GM12873 (cell line): ENCODE measurements at regions not wholly inside any gene's neighbourhood (a gene's known extent, or its start where the extent isn't known, plus 50 kb on each side); places are given as distances from the start of the nearest gene placed in this dataset.

Experiments
- TF ChIP-seq, protein P1 (sequence below): IDR thresholded peaks from 2 replicates; pipeline ENCODE4 v1.5.1; 2012; ENCODE audit warnings: low read depth, mild to moderate bottlenecking, moderate library complexity, low read length, control low read depth; ENCODE audit not compliant: insufficient read depth; ENCODE audit errors: missing control alignments

DNA sequence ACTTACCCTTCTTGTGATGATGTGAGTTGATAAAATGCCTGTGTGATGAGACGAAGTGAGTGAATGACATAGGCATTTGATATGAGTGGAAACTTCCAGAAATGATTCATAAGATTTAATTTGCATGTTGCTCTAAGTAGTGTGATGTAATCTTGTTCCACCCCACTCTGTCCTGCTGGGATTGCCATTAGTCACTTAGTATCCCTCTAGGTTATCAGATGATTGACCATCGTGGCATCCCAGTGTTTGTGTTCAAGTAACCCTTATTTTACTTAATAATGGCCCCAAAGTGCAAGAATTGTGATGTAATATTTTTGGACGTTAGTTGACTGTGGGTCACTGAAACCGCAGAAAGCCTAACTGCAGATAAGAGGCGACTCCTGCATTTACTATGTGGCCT, 214.4 kb upstream of the DIO2 start:
- TF ChIP-seq, protein P1, sequence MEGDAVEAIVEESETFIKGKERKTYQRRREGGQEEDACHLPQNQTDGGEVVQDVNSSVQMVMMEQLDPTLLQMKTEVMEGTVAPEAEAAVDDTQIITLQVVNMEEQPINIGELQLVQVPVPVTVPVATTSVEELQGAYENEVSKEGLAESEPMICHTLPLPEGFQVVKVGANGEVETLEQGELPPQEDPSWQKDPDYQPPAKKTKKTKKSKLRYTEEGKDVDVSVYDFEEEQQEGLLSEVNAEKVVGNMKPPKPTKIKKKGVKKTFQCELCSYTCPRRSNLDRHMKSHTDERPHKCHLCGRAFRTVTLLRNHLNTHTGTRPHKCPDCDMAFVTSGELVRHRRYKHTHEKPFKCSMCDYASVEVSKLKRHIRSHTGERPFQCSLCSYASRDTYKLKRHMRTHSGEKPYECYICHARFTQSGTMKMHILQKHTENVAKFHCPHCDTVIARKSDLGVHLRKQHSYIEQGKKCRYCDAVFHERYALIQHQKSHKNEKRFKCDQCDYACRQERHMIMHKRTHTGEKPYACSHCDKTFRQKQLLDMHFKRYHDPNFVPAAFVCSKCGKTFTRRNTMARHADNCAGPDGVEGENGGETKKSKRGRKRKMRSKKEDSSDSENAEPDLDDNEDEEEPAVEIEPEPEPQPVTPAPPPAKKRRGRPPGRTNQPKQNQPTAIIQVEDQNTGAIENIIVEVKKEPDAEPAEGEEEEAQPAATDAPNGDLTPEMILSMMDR: no peak

DNA sequence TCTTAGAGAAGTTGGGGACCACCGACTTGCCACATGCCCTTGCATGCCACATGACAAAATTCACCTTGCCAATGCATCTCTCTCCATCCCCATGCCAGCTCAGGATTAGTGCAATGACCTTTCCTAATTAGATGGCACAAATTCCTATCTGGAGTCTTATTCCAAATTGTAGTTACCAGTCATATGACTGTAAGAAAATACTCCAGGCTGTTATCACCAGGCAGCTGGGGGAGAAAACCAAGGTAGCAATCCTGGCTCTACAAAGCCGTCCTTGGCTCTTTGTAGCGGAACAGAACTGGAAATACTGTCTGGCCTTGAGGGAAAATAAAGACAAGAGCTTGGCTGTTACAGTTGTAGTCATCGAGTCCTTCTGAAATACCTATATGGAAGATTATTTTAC, 208.5 kb upstream of the DIO2 start:
- TF ChIP-seq, protein P1: no peak

DNA sequence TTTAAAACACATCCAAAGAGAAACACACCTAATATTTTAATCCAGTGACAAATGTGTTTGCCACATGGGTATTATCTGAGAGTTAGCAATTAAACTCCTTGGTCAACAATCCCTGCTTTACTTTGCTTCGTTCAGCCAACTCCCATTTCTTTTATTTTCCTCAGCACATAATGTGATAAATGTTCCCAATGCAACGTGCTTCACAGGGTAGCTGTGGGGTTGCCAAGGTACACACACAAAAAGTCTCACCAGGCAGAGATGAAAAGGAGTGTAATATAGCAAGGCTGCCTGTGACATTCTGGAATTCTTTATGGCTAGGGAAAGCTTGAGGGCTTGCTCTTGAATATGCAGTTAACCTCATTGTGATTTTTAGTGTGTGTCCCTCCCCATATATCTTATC, 208.0 kb upstream of the DIO2 start:
- TF ChIP-seq, protein P1: no peak

DNA sequence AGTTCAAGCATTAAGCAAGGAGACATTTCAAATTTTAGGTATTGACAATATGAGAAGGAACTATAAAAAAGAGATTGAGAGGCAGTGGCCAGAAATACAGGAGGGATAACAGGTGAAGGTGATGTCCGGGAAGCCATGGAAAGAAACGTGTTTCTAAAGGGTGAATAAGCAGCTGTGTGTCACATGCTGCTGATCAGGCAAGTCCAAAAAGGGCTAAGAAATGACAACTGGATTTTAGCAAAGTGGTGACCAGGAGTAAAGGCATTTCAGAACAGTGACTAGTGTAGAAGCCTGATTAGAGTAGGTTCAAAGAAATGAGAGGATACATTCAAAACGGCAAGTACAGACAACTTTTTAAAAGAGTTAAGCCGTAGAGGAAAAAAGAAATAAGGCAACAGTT, 204.3 kb upstream of the DIO2 start:
- TF ChIP-seq, protein P1: no peak

DNA sequence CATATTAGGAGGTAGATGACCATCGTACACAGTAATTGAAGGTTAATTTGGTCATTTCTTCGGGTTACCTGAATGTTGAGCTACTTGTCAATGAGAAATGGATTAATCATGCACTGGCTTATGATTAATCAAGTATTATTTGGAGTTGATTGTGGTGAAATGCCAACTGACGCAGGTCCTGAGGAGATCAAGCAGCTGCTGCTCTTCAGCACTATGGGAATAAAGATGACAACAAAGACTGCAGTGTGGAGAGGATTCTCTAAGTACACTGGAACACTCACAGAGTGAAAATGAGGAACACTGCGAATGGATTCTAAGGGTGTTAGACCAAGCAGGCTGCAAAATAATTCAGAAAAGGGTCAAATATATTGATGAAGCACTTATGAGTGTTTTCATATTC, 202.8 kb upstream of the DIO2 start:
- TF ChIP-seq, protein P1: no peak

DNA sequence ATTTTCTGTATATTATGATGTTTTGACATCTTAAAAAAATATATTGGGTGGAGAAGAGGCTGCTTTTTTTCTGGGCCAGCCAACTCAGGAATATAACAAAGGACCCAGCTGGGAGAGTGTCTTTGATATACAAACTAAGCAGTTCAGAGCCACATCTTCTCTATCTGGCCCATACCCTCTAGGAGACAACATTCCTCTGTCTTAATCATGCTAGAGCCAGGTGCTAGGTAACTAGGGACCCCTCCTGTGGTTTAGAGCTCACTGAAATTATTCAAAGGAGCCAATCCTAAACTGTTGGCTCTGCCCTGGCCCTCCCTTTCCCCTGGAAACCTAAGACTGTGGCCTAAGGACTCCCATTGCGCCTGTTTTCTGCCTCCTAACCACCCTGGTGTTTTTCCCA, 193.1 kb upstream of the DIO2 start:
- TF ChIP-seq, protein P1: no peak

DNA sequence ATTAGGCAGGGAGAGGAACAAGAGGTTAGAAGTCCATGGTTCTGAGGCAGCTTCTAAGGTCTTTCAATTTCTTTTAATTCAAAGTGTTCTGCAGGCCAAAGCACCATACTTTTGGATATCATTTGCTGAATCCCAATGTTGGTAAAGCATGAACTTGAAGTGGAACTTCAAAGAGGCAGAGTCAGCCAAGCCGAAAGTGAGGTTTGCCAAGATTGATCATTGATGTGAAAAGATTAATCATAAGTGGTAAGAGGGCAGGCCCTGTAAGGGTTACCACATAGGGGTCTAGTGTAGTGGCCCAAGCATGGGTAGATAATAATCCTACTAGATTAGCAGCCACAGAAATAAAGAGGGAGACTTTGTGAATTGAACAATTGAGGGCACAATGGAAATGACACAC, 191.7 kb upstream of the DIO2 start:
- TF ChIP-seq, protein P1: no peak
